ENCODE measurements at regions not wholly inside any gene's neighbourhood (a gene's known extent, or its start where the extent isn't known, plus 50 kb on each side); places are given as distances from the start of the nearest gene placed in this dataset.

- CTCF ChIA-PET, result no interaction called here
- POLR2A ChIA-PET, result no interaction called here
These were observed 99.3 kb upstream of the SFSWAP start for GRCh38 chr12:131611416-131612091.

GRCh38 chr12:131612092-131612755 lies 98.7 kb upstream of the SFSWAP start:
- no peak for TF ChIP-seq CTCF (IDR thresholded peaks at IDR 0.05; ENCODE audit: insufficient read depth, low read depth, low read length)
- CTCF ChIA-PET, result no interaction called here
- Histone ChIP-seq H3K27me3 (ENCODE audit: control insufficient read depth, insufficient read depth, low read length) (peaks cover 5% of the 10 kb centered on the region), H3K36me3 (ENCODE audit: control insufficient read depth, insufficient read depth, low read length) (no peaks in the 10 kb centered on the region), H3K4me3 (ENCODE audit: low read depth, low read length) (no peak overlapping the region)
- DNase-seq (ENCODE audit: low read depth), result no peak
- POLR2A ChIA-PET, result no interaction called here

More at GRCh38 chr12:131611416-131612091, 99.3 kb upstream of the SFSWAP start:
- H3K36me3 ChIP-seq (ENCODE audit: control insufficient read depth, insufficient read depth, low read length), result no peaks in the 10 kb centered on the region
- peaks cover 5% of the 10 kb centered on the region for H3K27me3 ChIP-seq (ENCODE audit: control insufficient read depth, insufficient read depth, low read length)
- H3K4me3 ChIP-seq (ENCODE audit: low read depth, low read length), result no peak overlapping the region
- no peak for DNase-seq (ENCODE audit: low read depth)
- TF ChIP-seq CTCF (IDR thresholded peaks at IDR 0.05; ENCODE audit: insufficient read depth, low read depth, low read length), result no peak

GRCh38 chr12:131613186-131613585 lies 97.7 kb upstream of the SFSWAP start:
- no peak for DNase-seq (ENCODE audit: low read depth)
- Histone ChIP-seq H3K27me3 (ENCODE audit: control insufficient read depth, insufficient read depth, low read length) (0 out of 2 replicates have a peak, but pooled peaks cover 1% of the 10 kb centered on the region), H3K36me3 (ENCODE audit: control insufficient read depth, insufficient read depth, low read length) (no peaks in the 10 kb centered on the region), H3K4me3 (ENCODE audit: low read depth, low read length) (no peak overlapping the region)
- no peak for TF ChIP-seq CTCF (IDR thresholded peaks at IDR 0.05; ENCODE audit: insufficient read depth, low read depth, low read length)
- ChIA-PET POLR2A (no interaction called here), CTCF (no interaction called here)

GRCh38 chr12:131613678-131614077 lies 97.2 kb upstream of the SFSWAP start:
- CTCF ChIA-PET, result no interaction called here
- no peak overlapping the region for H3K4me3 ChIP-seq (ENCODE audit: low read depth, low read length)
- TF ChIP-seq CTCF (IDR thresholded peaks at IDR 0.05; ENCODE audit: insufficient read depth, low read depth, low read length), result no peak
- H3K27me3 ChIP-seq (ENCODE audit: control insufficient read depth, insufficient read depth, low read length), result 0 out of 2 replicates have a peak, but pooled peaks cover 1% of the 10 kb centered on the region
- POLR2A ChIA-PET, result no interaction called here
- no peaks in the 10 kb centered on the region for H3K36me3 ChIP-seq (ENCODE audit: control insufficient read depth, insufficient read depth, low read length)
- no peak for DNase-seq (ENCODE audit: low read depth)

- TF ChIP-seq CTCF (IDR thresholded peaks at IDR 0.05; ENCODE audit: insufficient read depth, low read depth, low read length), result no peak
- no peak for DNase-seq (ENCODE audit: low read depth)
- CTCF ChIA-PET, result interaction anchor here (1.3 kb wide), 1 partner anchor 215 kb away, joined by 6 read pairs; no protein-coding TSS in a partner anchor
- Histone ChIP-seq H3K27me3 (ENCODE audit: control insufficient read depth, insufficient read depth, low read length) (no peaks in the 10 kb centered on the region), H3K4me3 (ENCODE audit: low read depth, low read length) (no peak overlapping the region), H3K36me3 (ENCODE audit: control insufficient read depth, insufficient read depth, low read length) (no peaks in the 10 kb centered on the region)
- POLR2A ChIA-PET, result no interaction called here
These were observed 95.4 kb upstream of the SFSWAP start for GRCh38 chr12:131615326-131616042.
